Lower leg skin (tissue), 4 donors: ENCODE measurements at regions not wholly inside any gene's neighbourhood (a gene's known extent, or its start where the extent isn't known, plus 50 kb on each side); places are given as distances from the start of the nearest gene placed in this dataset.

ENCODE experiments used
- DNase-seq, 2 donors: peaks; one replicate each; pipeline ENCODE4 v3.0.0-alpha.2; 2019; ENCODE audit warnings: low spot score in 2 of 2
- H3K4me3 ChIP-seq: fragments of 200-600 bp; sonication (generic); 2 replicates; pipeline ENCODE4 v1.5.1; 2017; ENCODE audit warnings: mild to moderate bottlenecking, low read depth; ENCODE audit not compliant: poor library complexity, severe bottlenecking
- POLR2A ChIP-seq, 2 donors: fragments of 450-650 bp; IDR thresholded peaks; one replicate each; pipeline ENCODE4 v1.6.1; 2016 to 2017; ENCODE audit warnings: antibody characterized with exemption in 2 of 2, mild to moderate bottlenecking in 1 of 2, moderate library complexity in 1 of 2
- WGBS, 2 donors: methylation state at CpG; one replicate each; pipeline ENCODE4 v1.1.5; 2018; 5-methylcytosine and 5-hydroxymethylcytosine counted together
- intact Hi-C: fragments of 100-400 bp; cut with DNase I; formaldehyde crosslinking; loops from one replicate; pipeline ENCODE4 v1.15.0; 2023; ENCODE audit warnings: low total_unique reads
- microRNA-seq, 2 donors: library from miRNA; unstranded; fragments of <30 nt; microRNA quantifications; one replicate each; pipeline ENCODE4, GENCODE V29; 2016; ENCODE audit warnings: borderline replicate concordance in 2 of 2, borderline number of aligned reads in 1 of 2
- TF ChIP-seq, protein P1 (sequence below), 3 donors: fragments of 450-650 bp; IDR thresholded peaks; one replicate each; pipeline ENCODE4 v1.5.1; 2016; ENCODE audit warnings: antibody characterized with exemption in 3 of 3, mild to moderate bottlenecking in 3 of 3, moderate library complexity in 2 of 3

DNA sequence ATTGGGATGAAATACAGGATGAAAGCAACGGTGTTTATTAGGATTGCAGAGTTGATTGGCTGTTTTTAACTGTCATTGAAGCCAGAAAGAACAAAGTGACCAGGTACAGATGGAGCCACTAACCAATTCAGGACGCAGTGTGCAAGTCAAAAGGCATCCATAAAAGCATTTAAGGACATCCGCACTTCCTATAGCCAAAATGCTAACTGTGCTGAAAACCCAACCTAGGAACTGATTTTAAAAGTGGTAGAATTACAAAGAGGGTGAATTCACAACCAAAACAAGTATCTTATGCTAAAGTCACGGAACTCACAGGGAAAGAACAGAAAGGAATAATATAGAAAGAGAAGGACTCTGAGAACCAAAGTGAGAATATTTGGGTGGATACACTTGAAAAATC is 63.1 kb upstream of the FOXG1 start:
- no peak for DNase-seq
- TF ChIP-seq, protein P1, sequence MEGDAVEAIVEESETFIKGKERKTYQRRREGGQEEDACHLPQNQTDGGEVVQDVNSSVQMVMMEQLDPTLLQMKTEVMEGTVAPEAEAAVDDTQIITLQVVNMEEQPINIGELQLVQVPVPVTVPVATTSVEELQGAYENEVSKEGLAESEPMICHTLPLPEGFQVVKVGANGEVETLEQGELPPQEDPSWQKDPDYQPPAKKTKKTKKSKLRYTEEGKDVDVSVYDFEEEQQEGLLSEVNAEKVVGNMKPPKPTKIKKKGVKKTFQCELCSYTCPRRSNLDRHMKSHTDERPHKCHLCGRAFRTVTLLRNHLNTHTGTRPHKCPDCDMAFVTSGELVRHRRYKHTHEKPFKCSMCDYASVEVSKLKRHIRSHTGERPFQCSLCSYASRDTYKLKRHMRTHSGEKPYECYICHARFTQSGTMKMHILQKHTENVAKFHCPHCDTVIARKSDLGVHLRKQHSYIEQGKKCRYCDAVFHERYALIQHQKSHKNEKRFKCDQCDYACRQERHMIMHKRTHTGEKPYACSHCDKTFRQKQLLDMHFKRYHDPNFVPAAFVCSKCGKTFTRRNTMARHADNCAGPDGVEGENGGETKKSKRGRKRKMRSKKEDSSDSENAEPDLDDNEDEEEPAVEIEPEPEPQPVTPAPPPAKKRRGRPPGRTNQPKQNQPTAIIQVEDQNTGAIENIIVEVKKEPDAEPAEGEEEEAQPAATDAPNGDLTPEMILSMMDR (IDR thresholded peaks at IDR 0.05): no peak
- TF ChIP-seq POLR2A (IDR thresholded peaks at IDR 0.05): no peak
- intact Hi-C loops: no loop called here
- H3K4me3 ChIP-seq: no peak overlapping the region
- WGBS, 2 donors: 67 to 71% methylated on average over 4 of the region's 4 CpGs

- H3K4me3 ChIP-seq: no peak overlapping the region
- DNase-seq: no peak
- TF ChIP-seq, protein P1 (IDR thresholded peaks at IDR 0.05): no peak
- TF ChIP-seq POLR2A (IDR thresholded peaks at IDR 0.05): no peak
- intact Hi-C loops: no loop called here
Measured at GRCh38 chr14:28704153-28704552, 62.4 kb upstream of the FOXG1 start.

DNA sequence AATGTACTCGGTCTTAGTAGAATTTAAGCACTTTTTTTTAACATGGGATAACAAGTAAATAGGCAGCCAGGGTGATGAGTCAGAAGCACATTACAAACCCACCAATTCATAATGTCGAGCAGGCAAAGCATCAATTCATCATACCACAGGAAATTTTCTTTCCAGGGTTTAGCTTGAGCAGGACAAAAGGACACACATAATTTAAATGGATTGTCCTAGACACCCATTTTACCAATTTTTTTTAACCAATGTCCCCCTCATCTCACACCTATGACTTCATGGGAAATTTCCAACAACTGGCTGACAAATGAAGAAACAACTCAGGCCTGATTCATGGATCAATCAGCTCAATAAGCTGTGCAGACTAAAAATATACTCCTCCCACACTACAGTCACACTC is 58.8 kb upstream of the FOXG1 start:
- whole genome bisulfite sequencing, 2 donors: 74 to 76% methylated on average over 2 of the region's 2 CpGs
- no peak overlapping the region for H3K4me3 ChIP-seq
- no peak for TF ChIP-seq POLR2A (IDR thresholded peaks at IDR 0.05)
- TF ChIP-seq, protein P1 (IDR thresholded peaks at IDR 0.05): no peak
- DNase-seq: no peak
- intact Hi-C loops: no loop called here

DNA sequence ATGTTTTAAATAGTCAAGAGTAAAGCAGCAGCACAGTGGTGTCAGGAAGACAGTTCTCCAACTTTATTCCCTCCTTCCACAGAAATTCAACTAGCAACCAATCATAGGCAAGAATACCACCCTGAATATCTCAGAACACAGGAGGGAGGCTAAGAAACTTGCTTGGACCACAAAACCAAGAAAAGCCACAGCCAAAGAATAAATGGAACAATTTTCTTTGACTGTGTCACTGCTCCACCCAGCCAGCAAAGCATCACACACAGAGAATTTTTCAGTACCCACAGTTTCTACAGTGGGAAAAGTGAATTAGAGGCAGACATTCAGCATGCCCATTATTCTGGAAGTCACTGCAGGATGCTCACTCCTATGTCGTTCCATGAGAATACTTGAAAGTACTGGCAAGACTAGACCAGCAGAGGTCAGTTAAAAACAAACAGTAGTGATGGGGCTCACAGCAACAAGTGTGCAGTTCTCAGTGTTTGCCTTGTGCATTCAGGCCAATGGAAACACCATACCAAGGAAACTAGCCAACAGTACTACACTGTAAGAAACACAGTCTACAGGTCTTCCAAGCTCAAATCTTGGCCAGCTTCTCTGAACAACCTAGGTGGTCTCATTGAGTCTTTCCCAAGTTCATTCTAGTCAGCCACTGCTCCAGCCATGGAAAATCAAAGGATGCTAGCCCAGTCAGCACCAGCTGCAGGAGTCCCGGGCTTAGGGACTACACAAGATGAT is 56.8 kb upstream of the FOXG1 start:
- intact Hi-C loops: no loop called here
- no peak for DNase-seq
- 58 to 76% methylated on average over 2 of the region's 2 CpGs for WGBS, 2 donors
- TF ChIP-seq, protein P1 (IDR thresholded peaks at IDR 0.05): no peak
- TF ChIP-seq POLR2A (IDR thresholded peaks at IDR 0.05): no peak
- H3K4me3 ChIP-seq: no peak overlapping the region

Small RNA genes lying in the stretch of these regions (microRNA-seq; reads per million reads assigned to microRNA genes)
- gene MIR3171 (0 reads per million in 2 donors), gene MIR4307 (0 reads per million in 2 donors)
